CD4-positive, CD25-positive, alpha-beta regulatory T cell (primary cell): ENCODE measurements at regions not wholly inside any gene's neighbourhood (a gene's known extent, or its start where the extent isn't known, plus 50 kb on each side); places are given as distances from the start of the nearest gene placed in this dataset.
"Not testable (repeated sequence)": the region's sequence is repeated elsewhere in the genome, so short reads cannot be mapped to it uniquely, and the experiment has no call there.

ENCODE experiments used
- ATAC-seq, 2 donors: fragments of 150-1000 bp; cut with Tn5 transposase; one replicate each; pipeline ENCODE4 v1.10.0; 2021; ENCODE audit warnings: low read depth in 2 of 2, moderate number of reproducible peaks in 2 of 2, moderate library complexity in 1 of 2
- DNase-seq, 3 donors: peaks; one replicate each; pipeline versions ENCODE4 v3.0.0 to v3.0.0-alpha.2; 2012 to 2022; ENCODE audit warnings: mixed read lengths in 1 of 3
- H3K27ac ChIP-seq: one replicate; pipeline ENCODE4 v1.7.0; 2013; ENCODE audit warnings: mild to moderate bottlenecking, low read length; ENCODE audit not compliant: insufficient read depth, poor library complexity, severe bottlenecking
- H3K27me3 ChIP-seq: one replicate; pipeline ENCODE4 v1.7.0; 2013; ENCODE audit warnings: low read length; ENCODE audit not compliant: control insufficient read depth, insufficient read depth
- H3K36me3 ChIP-seq: one replicate; pipeline ENCODE4 v1.7.0; 2013; ENCODE audit warnings: mild to moderate bottlenecking, low read length, moderate library complexity; ENCODE audit not compliant: control insufficient read depth, insufficient read depth
- H3K4me1 ChIP-seq: 2 replicates; pipeline ENCODE4 v1.7.0; 2013; ENCODE audit warnings: mild to moderate bottlenecking, low read length; ENCODE audit not compliant: insufficient read depth, control insufficient read depth, poor library complexity, severe bottlenecking
- H3K4me3 ChIP-seq: one replicate; pipeline ENCODE4 v1.7.0; 2013; ENCODE audit warnings: low read depth, mild to moderate bottlenecking, low read length, moderate library complexity
- H3K9me3 ChIP-seq, 2 experiments: 1 replicate in 1 of 2; 2 replicates in 1 of 2; pipeline ENCODE4 v1.7.0; 2013; ENCODE audit warnings: low read length in 2 of 2, mild to moderate bottlenecking in 1 of 2, moderate library complexity in 1 of 2; ENCODE audit not compliant: control insufficient read depth in 2 of 2
- H3K27ac Mint-ChIP-seq, 3 donors: one replicate each; pipeline ENCODE4 v1.8.0; 2020 to 2022; ENCODE audit warnings: mild to moderate bottlenecking in 3 of 3, mixed read lengths in 3 of 3, moderate library complexity in 2 of 3
- H3K27me3 Mint-ChIP-seq: one replicate; pipeline ENCODE4 v1.8.0; 2022; ENCODE audit warnings: mild to moderate bottlenecking, mixed read lengths
- H3K36me3 Mint-ChIP-seq: one replicate; pipeline ENCODE4 v1.8.0; 2020; ENCODE audit warnings: mixed read lengths
- H3K4me1 Mint-ChIP-seq, 4 donors: one replicate each; pipeline ENCODE4 v1.8.0; 2020 to 2022; ENCODE audit warnings: mixed read lengths in 4 of 4, mild to moderate bottlenecking in 1 of 4
- H3K4me3 Mint-ChIP-seq, 4 donors: one replicate each; pipeline ENCODE4 v1.8.0; 2020 to 2022; ENCODE audit warnings: mild to moderate bottlenecking in 4 of 4, mixed read lengths in 4 of 4, moderate library complexity in 3 of 4
- H3K9me3 Mint-ChIP-seq, 7 donors: one replicate each; pipeline ENCODE4 v1.8.0; 2020 to 2022; ENCODE audit warnings: mixed read lengths in 7 of 7, mild to moderate bottlenecking in 3 of 7, moderate library complexity in 2 of 7

DNA sequence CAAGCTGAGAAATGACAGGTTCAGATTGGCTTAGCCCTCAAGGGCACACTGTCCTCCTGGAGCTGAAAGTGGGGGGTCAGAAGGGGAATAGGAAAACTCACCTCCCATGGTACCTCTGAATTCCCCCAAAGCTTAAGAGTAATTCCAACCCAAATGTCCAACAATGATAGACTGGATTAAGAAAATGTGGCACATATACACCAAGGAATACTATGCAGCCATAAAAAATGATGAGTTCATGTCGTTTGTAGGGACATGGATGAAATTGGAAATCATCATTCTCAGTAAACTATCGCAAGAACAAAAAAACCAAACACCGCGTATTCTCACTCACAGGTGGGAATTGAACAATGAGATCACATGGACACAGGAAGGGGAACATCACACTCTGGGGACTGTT, 173.6 kb upstream of the PDE10A start:
- H3K27ac Mint-ChIP-seq, H3K36me3 Mint-ChIP-seq, H3K9me3 Mint-ChIP-seq, H3K4me3 ChIP-seq, ATAC-seq, H3K27me3 ChIP-seq, H3K4me3 Mint-ChIP-seq, H3K27me3 Mint-ChIP-seq, H3K36me3 ChIP-seq, DNase-seq, H3K27ac ChIP-seq, H3K9me3 ChIP-seq, H3K4me1 ChIP-seq: not testable (repeated sequence)
- H3K4me1 Mint-ChIP-seq, result peaks cover 4 to 12% (median 9%) of the 10 kb centered on the region in 4 donors

DNA sequence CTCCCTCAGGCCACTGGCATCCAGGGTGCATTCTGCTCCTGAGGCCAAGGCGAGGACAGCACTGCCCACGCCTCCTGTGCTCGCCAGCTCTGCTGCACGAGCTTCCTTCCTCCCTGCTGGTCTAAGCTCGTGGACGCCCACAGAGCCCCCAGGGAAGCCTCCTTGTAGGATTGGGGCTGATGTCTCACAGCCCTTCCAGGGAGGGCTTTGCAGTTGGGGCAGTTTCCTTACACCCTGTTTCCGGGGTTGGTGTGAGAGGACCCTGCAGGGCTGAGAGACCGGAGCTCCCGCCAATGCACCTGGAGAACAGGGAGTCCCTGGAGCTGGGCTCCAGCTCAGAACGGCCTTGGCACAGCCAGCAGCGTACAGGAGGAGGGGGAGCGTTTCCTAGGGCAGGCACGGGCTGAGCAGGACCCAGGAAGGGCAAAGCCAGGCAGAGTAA, 172.4 kb upstream of the PDE10A start:
- no peaks in the 10 kb centered on the region for H3K27me3 ChIP-seq
- no peak overlapping the region for H3K27ac Mint-ChIP-seq
- peaks cover 6% of the 10 kb centered on the region for H3K27me3 Mint-ChIP-seq
- ATAC-seq, result no peak
- peaks cover 5% of the 10 kb centered on the region for H3K36me3 Mint-ChIP-seq
- no peaks in the 10 kb centered on the region for H3K4me1 ChIP-seq
- H3K27ac ChIP-seq, result no peak overlapping the region
- H3K4me3 Mint-ChIP-seq, result no peak overlapping the region
- no peak for DNase-seq
- no peaks in the 10 kb centered on the region for H3K9me3 ChIP-seq
- H3K4me1 Mint-ChIP-seq, result peaks cover 4 to 13% (median 9%) of the 10 kb centered on the region in 4 donors
- no peaks in the 10 kb centered on the region for H3K36me3 ChIP-seq
- H3K9me3 Mint-ChIP-seq, result peaks cover 0 to 8% (median 0%) of the 10 kb centered on the region in 7 donors
- no peak overlapping the region for H3K4me3 ChIP-seq

DNA sequence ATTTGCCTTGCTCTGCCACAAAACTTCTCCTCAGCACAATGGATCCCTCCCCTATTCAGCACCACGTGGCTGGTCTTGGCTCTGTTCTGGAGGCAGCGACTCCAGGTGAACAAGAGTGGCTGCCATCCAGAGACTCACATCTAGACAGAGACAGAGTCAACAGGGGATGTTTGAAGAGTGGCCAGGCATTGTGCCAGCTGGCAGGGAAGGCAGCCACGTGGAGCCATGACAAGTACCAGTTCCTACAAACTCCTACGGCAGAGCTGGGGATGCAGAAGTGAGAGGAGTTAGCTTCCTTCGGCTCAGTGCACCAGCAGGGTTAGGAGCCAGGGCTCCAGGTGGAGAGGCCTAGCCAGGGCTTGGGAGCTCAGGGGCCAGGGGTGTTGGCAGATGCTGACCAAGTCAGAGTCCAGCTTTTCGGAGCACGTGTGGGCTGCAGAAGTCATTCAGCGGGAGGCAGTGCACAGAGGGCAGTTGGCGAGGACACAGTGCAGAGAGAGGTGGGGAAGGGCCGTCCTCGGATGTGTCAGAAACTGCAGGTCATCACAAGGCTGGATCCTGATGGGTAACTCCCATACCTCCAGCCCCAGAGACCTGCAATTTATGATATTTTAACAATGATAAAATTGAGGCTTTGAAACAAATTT, 171.7 kb upstream of the PDE10A start:
- H3K9me3 ChIP-seq, result no peaks in the 10 kb centered on the region
- H3K4me1 Mint-ChIP-seq, result peaks cover 4 to 13% (median 9%) of the 10 kb centered on the region in 4 donors
- ATAC-seq (no peak), DNase-seq (no peak)
- peaks cover 5% of the 10 kb centered on the region for H3K36me3 Mint-ChIP-seq
- peak overlapping the region in 1 of 3 donors; percentile 48 for H3K27ac Mint-ChIP-seq
- no peak overlapping the region for H3K27ac ChIP-seq
- peaks cover 6% of the 10 kb centered on the region for H3K27me3 Mint-ChIP-seq
- H3K4me1 ChIP-seq, result no peaks in the 10 kb centered on the region
- peaks cover 0 to 6% (median 0%) of the 10 kb centered on the region in 7 donors for H3K9me3 Mint-ChIP-seq
- no peak overlapping the region for H3K4me3 Mint-ChIP-seq
- H3K4me3 ChIP-seq, result no peak overlapping the region
- no peaks in the 10 kb centered on the region for H3K36me3 ChIP-seq
- H3K27me3 ChIP-seq, result no peaks in the 10 kb centered on the region

DNA sequence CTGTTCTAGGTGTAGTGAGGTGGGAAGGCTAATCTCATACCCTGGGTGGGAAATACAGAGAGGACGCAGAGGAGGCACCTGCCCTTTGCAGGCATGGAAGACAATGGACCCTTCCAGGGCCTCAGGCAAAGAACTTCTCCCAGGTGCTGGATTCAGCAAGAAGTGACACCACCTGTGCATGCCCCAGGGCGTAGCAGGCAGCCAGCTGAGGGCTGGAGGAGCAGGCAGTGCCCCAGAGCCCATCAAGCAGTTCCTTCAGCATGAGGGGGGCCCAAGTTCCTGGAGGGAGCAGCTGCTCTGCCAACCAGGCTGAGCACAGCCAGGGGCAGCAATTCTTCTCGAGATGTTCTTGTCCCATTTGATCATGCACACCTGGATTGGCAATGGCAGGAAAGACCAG, 170.3 kb upstream of the PDE10A start:
- Mint-ChIP-seq H3K9me3 (peaks cover 0 to 4% (median 0%) of the 10 kb centered on the region in 7 donors), H3K27ac (no peak overlapping the region), H3K4me1 (peaks cover 4 to 13% (median 9%) of the 10 kb centered on the region in 4 donors), H3K4me3 (no peak overlapping the region), H3K27me3 (peaks cover 6% of the 10 kb centered on the region), H3K36me3 (peaks cover 5% of the 10 kb centered on the region)
- Histone ChIP-seq H3K36me3 (no peaks in the 10 kb centered on the region), H3K27me3 (no peaks in the 10 kb centered on the region), H3K27ac (no peak overlapping the region), H3K4me1 (no peaks in the 10 kb centered on the region), H3K4me3 (no peak overlapping the region), H3K9me3 (no peaks in the 10 kb centered on the region)
- no peak for DNase-seq
- no peak for ATAC-seq

DNA sequence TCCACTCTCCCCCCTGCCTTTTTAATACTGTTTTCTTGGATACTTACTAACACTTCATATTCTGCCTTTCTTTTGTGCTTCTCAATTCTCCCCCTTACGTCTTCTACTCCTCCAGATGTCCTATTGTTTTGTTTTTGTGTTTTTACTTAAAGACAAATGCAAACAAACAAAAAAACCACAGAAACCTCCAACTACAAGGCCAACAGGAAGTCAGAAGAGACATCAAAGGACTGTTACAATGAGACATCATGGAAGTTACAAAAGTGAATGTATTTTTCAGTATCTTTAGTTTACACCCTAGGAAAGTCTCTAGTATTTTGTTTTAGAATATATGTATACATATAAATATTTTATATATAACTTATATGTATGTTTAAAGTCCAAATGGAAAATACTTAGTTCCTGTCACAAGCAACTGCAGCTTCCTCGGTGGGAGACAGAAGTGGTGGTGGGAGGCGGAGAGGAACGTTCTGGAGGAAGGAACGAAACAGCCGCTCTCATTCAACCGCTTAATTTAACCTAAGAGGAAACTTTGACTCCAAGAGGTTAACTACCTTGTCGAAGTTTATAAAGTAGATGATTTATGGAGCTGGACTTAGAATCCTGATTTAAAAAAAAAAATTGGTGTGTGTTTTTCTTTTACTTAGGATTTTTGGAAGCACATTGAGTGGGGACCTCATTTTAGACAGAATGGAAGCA, 168.9 kb upstream of the PDE10A start:
- H3K27me3 ChIP-seq, result no peaks in the 10 kb centered on the region
- no peaks in the 10 kb centered on the region for H3K36me3 ChIP-seq
- no peak overlapping the region for H3K4me3 Mint-ChIP-seq
- H3K27ac ChIP-seq, result no peak overlapping the region
- H3K36me3 Mint-ChIP-seq, result peaks cover 5% of the 10 kb centered on the region
- DNase-seq, result no peak
- ATAC-seq, result no peak
- peaks cover 0 to 4% (median 0%) of the 10 kb centered on the region in 7 donors for H3K9me3 Mint-ChIP-seq
- H3K4me3 ChIP-seq, result no peak overlapping the region
- H3K27me3 Mint-ChIP-seq, result peaks cover 6% of the 10 kb centered on the region
- no peaks in the 10 kb centered on the region for H3K9me3 ChIP-seq
- peaks cover 4 to 13% (median 9%) of the 10 kb centered on the region in 4 donors for H3K4me1 Mint-ChIP-seq
- no peak overlapping the region for H3K27ac Mint-ChIP-seq
- H3K4me1 ChIP-seq, result no peaks in the 10 kb centered on the region

DNA sequence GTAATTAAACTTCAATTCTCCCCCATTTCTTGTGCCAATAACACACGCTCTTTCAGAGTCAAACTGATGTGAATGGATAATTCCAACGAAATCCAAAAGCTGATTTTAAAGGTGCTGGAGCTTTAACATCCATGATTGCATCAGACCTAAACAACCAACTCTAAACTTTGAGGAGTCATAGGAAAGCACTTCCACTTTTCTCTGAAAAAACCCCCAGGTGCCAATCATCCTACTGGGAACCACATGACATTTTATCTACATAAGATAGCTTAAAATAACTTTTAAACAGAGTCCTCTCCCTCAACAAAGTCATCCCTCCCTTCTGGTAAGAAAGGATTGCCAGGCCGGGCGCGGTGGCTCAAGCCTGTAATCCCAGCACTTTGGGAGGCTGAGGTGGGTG, 167.7 kb upstream of the PDE10A start:
- peaks cover 0 to 2% (median 0%) of the 10 kb centered on the region in 7 donors for H3K9me3 Mint-ChIP-seq
- H3K4me1 Mint-ChIP-seq, result peaks cover 4 to 13% (median 9%) of the 10 kb centered on the region in 4 donors
- H3K27me3 ChIP-seq, result no peaks in the 10 kb centered on the region
- H3K27me3 Mint-ChIP-seq, result peaks cover 6% of the 10 kb centered on the region
- no peaks in the 10 kb centered on the region for H3K36me3 ChIP-seq
- no peaks in the 10 kb centered on the region for H3K4me1 ChIP-seq
- H3K9me3 ChIP-seq, result no peaks in the 10 kb centered on the region
- DNase-seq (no peak), ATAC-seq (no peak)
- no peak overlapping the region for H3K4me3 ChIP-seq
- no peak overlapping the region for H3K4me3 Mint-ChIP-seq
- H3K27ac ChIP-seq, result no peak overlapping the region
- no peaks in the 10 kb centered on the region for H3K36me3 Mint-ChIP-seq
- H3K27ac Mint-ChIP-seq, result no peak overlapping the region

DNA sequence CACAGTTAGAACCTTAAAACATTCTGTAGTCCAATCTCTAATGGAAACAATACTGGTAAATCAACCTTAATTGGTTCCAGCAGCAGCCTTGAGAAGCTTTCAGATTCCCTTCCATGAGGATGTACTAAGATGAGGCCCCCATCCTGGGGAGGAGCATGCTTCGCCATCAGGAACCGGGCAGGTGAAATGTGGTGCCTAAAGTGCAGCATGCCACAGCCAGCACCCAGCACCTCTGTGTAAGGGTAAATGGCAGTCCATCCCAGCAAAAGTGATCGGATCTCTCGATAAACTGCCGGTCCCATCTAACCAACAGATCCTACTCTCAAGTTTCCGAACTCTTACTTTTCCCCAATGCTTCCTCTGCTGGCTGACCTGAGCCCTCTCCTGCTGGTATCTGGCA, 166.3 kb upstream of the PDE10A start:
- H3K36me3 ChIP-seq, result no peaks in the 10 kb centered on the region
- H3K27me3 ChIP-seq, result no peaks in the 10 kb centered on the region
- Mint-ChIP-seq H3K4me3 (no peak overlapping the region), H3K4me1 (peaks cover 4 to 13% (median 9%) of the 10 kb centered on the region in 4 donors), H3K27me3 (no peaks in the 10 kb centered on the region), H3K9me3 (peaks cover 0 to 2% (median 0%) of the 10 kb centered on the region in 7 donors), H3K36me3 (no peaks in the 10 kb centered on the region), H3K27ac (no peak overlapping the region)
- ATAC-seq (no peak), DNase-seq (no peak)
- no peak overlapping the region for H3K27ac ChIP-seq
- no peak overlapping the region for H3K4me3 ChIP-seq
- H3K9me3 ChIP-seq, result no peaks in the 10 kb centered on the region
- no peaks in the 10 kb centered on the region for H3K4me1 ChIP-seq

DNA sequence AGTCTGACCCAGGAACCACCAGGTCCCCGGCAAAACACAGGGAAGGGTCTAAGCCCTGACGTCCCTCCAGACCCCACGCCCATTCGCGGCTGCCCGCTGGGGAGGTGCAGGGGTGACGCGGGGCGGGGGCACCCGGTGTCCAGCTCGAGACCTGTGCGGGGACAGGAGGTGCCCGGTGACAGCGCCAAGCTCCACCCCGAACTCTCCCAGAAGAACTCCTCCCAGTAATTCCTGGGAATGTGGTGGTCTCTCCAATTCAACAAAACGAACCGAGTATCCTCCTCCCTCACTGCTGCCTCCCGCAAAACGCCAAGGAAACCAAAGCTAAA, 164.1 kb upstream of the PDE10A start:
- no peaks in the 10 kb centered on the region for H3K27me3 Mint-ChIP-seq

More for the DNA sequence above, 164.1 kb upstream of the PDE10A start:
- ATAC-seq, result no peak
- no peak overlapping the region for H3K4me3 ChIP-seq
- H3K9me3 ChIP-seq, result no peaks in the 10 kb centered on the region
- no peaks in the 10 kb centered on the region for H3K36me3 Mint-ChIP-seq
- no peak overlapping the region for H3K27ac ChIP-seq
- peaks cover 0 to 2% (median 0%) of the 10 kb centered on the region in 7 donors for H3K9me3 Mint-ChIP-seq
- H3K27ac Mint-ChIP-seq, result no peak overlapping the region
- H3K4me1 Mint-ChIP-seq, result peaks cover 0 to 5% (median 3%) of the 10 kb centered on the region in 4 donors
- H3K36me3 ChIP-seq, result no peaks in the 10 kb centered on the region
- no peaks in the 10 kb centered on the region for H3K27me3 ChIP-seq
- DNase-seq, result no peak
- H3K4me1 ChIP-seq, result no peaks in the 10 kb centered on the region
- no peak overlapping the region for H3K4me3 Mint-ChIP-seq
